PC-9 (cell line): ENCODE measurements at regions not wholly inside any gene's neighbourhood (a gene's known extent, or its start where the extent isn't known, plus 50 kb on each side); places are given as distances from the start of the nearest gene placed in this dataset.

ENCODE experiments used
- BruUV-seq: library from RNA; stranded (reverse); fragments of 400-500 nt; replicated peaks from 2 replicates; lab custom pipeline; 2021; lab: Mats Ljungman, UMichigan
- CTCF ChIA-PET: fragments of 300-600 bp; sonication (Branson Sonifier 250); formaldehyde crosslinking; loops from one replicate; lab custom pipeline; 2022; ENCODE audit warnings: antibody characterized with exemption; lab: Charles Lee
- POLR2A ChIA-PET: fragments of 300-600 bp; sonication (Branson Sonifier 250); formaldehyde crosslinking; loops from one replicate; lab custom pipeline; 2022; ENCODE audit warnings: antibody characterized with exemption; ENCODE audit not compliant: unreplicated experiment; lab: Charles Lee
- DNase-seq, 2 experiments: peaks; one replicate each; pipeline versions ENCODE4 v3.0.0 to v3.0.0-alpha.2; 2015 to 2022; ENCODE audit warnings: mixed read lengths in 1 of 2
- H2AFZ ChIP-seq: fragments of 200-600 bp; sonication (generic); 2 replicates; pipeline ENCODE4 v1.8.1; 2017; ENCODE audit warnings: antibody characterized with exemption
- H3F3A ChIP-seq: fragments of 200-600 bp; sonication (generic); 2 replicates; pipeline ENCODE4 v1.8.1; 2017; ENCODE audit warnings: antibody characterized with exemption, mild to moderate bottlenecking, low read depth; ENCODE audit not compliant: insufficient read depth
- H3K27ac ChIP-seq: fragments of 200-600 bp; sonication (generic); 2 replicates; pipeline ENCODE4 v1.6.1; 2016; ENCODE audit warnings: mixed run types
- H3K27me3 ChIP-seq: fragments of 200-600 bp; sonication (generic); 2 replicates; pipeline ENCODE4 v1.6.1; 2016; ENCODE audit warnings: low read depth, mixed run types; ENCODE audit not compliant: insufficient read depth
- H3K36me3 ChIP-seq: fragments of 200-600 bp; sonication (generic); 2 replicates; pipeline ENCODE4 v1.6.1; 2016; ENCODE audit warnings: low read depth, mixed run types
- H3K4me1 ChIP-seq: fragments of 200-600 bp; sonication (generic); replicated peaks from 2 replicates; pipeline ENCODE4 v1.6.1; 2016; ENCODE audit warnings: mixed run types; ENCODE audit not compliant: insufficient read depth
- H3K4me2 ChIP-seq: fragments of 200-600 bp; sonication (generic); 2 replicates; pipeline ENCODE4 v1.6.1; 2017; ENCODE audit warnings: mixed run types
- H3K4me3 ChIP-seq: fragments of 200-600 bp; sonication (generic); 2 replicates; pipeline ENCODE4 v1.6.1; 2016; ENCODE audit warnings: mixed run types
- H3K79me2 ChIP-seq: fragments of 200-600 bp; sonication (generic); 2 replicates; pipeline ENCODE4 v1.6.1; 2017; ENCODE audit warnings: low read depth, mixed run types
- H3K9me2 ChIP-seq: fragments of 200-600 bp; sonication (generic); 2 replicates; pipeline ENCODE4 v1.8.1; 2017; ENCODE audit warnings: mild to moderate bottlenecking; ENCODE audit not compliant: insufficient read depth
- H3K9me3 ChIP-seq: fragments of 200-600 bp; sonication (generic); 2 replicates; pipeline ENCODE4 v1.8.1; 2016; ENCODE audit warnings: low read depth; ENCODE audit not compliant: insufficient read depth
- H4K20me1 ChIP-seq: fragments of 200-600 bp; sonication (generic); 2 replicates; pipeline ENCODE4 v1.8.1; 2017; ENCODE audit not compliant: insufficient read depth
- CTCF ChIP-seq: fragments of 200-600 bp; sonication (generic); conservative IDR thresholded peaks from 2 replicates; pipeline ENCODE4 v1.6.1; 2017; ENCODE audit warnings: mixed run types, antibody characterized with exemption, mild to moderate bottlenecking, moderate library complexity
- EZH2 ChIP-seq: fragments of 200-600 bp; sonication (generic); IDR thresholded peaks from 2 replicates; pipeline ENCODE4 v1.8.0; 2017; ENCODE audit warnings: antibody characterized with exemption, low read depth
- intact Hi-C: fragments of 100-400 bp; cut with micrococcal nuclease; formaldehyde crosslinking; loops from one replicate; pipeline ENCODE4 v1.10.0; 2022; ENCODE audit not compliant: unreplicated experiment

GRCh38 chr3:110341047-110341446, 730.6 kb upstream of the NECTIN3 start:
- CTCF ChIA-PET = no interaction called here
- Histone ChIP-seq H2AFZ (no peak overlapping the region), H3K9me3 (no peaks in the 10 kb centered on the region; the same call in 1 of the 2 replicates), H3K27me3 (no peaks in the 10 kb centered on the region), H3K9me2 (0 out of 2 replicates have a peak, but pooled peaks cover 4% of the 10 kb centered on the region), H3K36me3 (no peaks in the 10 kb centered on the region), H4K20me1 (no peaks in the 10 kb centered on the region), H3K27ac (no peak overlapping the region), H3K4me2 (no peak overlapping the region), H3K4me1 (no peaks in the 10 kb centered on the region), H3K4me3 (no peak overlapping the region), H3K79me2 (no peaks in the 10 kb centered on the region), H3F3A (no peaks in the 10 kb centered on the region)
- no peak for DNase-seq
- BruUV-seq = no TSS peak
- intact Hi-C loops = no loop called here
- POLR2A ChIA-PET = no interaction called here
- TF ChIP-seq CTCF (no peak), EZH2 (no peak)

GRCh38 chr3:110343376-110343775, 728.2 kb upstream of the NECTIN3 start:
- no peak overlapping the region for H3K4me2 ChIP-seq
- ChIA-PET POLR2A (no interaction called here), CTCF (no interaction called here)
- no peak overlapping the region for H3K27ac ChIP-seq
- no peak overlapping the region for H3K4me3 ChIP-seq
- H2AFZ ChIP-seq = no peak overlapping the region
- no peaks in the 10 kb centered on the region for H3K36me3 ChIP-seq
- no peaks in the 10 kb centered on the region for H3K79me2 ChIP-seq
- no peaks in the 10 kb centered on the region; the same call in 1 of the 2 replicates for H3K9me3 ChIP-seq
- H3K27me3 ChIP-seq = no peaks in the 10 kb centered on the region
- TF ChIP-seq EZH2 = no peak
- TF ChIP-seq CTCF = no peak
- intact Hi-C loops = no loop called here
- H3F3A ChIP-seq = no peaks in the 10 kb centered on the region
- DNase-seq = peak in 1 of 2 experiments; percentile 45
- H3K9me2 ChIP-seq = no peaks in the 10 kb centered on the region
- H4K20me1 ChIP-seq = no peaks in the 10 kb centered on the region
- H3K4me1 ChIP-seq = no peaks in the 10 kb centered on the region
- BruUV-seq = no TSS peak

- Histone ChIP-seq H4K20me1 (no peaks in the 10 kb centered on the region), H3F3A (no peaks in the 10 kb centered on the region), H3K9me3 (no peaks in the 10 kb centered on the region; the same call in 1 of the 2 replicates), H3K27ac (no peak overlapping the region), H2AFZ (no peak overlapping the region), H3K4me3 (no peak overlapping the region), H3K9me2 (no peaks in the 10 kb centered on the region), H3K79me2 (no peaks in the 10 kb centered on the region), H3K27me3 (no peaks in the 10 kb centered on the region), H3K4me2 (no peak overlapping the region), H3K4me1 (no peaks in the 10 kb centered on the region), H3K36me3 (no peaks in the 10 kb centered on the region)
- DNase-seq = no peak
- TF ChIP-seq CTCF (no peak), EZH2 (no peak)
- POLR2A ChIA-PET = no interaction called here
- CTCF ChIA-PET = no interaction called here
- intact Hi-C loops = no loop called here
- no TSS peak for BruUV-seq
Observed at GRCh38 chr3:110343945-110344344, 727.7 kb upstream of the NECTIN3 start.
